ENCODE measurements at regions not wholly inside any gene's neighbourhood (a gene's known extent, or its start where the extent isn't known, plus 50 kb on each side); places are given as distances from the start of the nearest gene placed in this dataset.
"Not testable (repeated sequence)": the region's sequence is repeated elsewhere in the genome, so short reads cannot be mapped to it uniquely, and the experiment has no call there.

DNA sequence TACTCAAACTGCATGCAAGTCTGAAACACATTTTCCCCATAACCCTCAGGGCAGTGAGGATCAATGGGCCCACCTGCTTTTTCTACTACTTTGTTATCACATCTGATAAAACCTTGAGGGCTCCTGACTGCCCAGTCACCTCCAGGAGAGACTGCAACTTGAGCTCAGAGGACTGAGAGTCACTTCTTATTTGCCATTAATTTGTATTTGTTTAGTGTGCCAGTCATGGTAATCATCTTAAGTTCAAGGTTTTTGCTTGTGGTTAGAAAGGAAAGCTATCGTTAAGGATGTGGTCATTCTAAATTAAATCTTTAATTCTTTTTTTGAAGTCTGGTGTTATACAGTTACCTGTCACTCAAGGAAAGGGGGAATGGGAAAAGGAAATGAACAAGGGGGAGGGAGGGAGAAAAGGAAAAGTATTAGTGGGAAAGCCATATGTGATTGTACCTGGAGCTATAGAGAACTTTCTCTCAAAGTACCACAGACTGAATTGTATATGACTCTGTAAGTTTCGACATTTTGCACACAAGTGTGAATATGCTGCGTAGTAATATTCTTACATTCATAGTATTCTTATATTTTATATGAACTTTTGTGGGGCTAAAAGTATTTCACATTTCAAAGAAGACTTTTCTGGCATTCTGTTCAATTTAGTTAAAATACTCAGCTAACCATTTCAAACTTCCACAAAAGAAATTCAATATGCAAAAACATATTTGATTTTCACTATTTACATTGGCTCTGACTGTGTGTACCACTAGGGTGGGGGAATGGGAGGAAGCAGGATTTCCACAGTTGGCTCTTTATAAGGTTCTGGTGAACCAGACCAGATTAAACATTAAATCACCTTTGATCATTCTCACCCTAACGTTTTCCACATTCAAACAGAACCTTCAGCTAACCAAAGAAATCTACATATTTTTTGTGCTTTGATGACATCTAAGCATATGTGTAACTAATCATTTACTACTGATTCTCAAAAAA is 166.5 kb upstream of the ATP11B start:
- DNase-seq (ENCODE audit: low read depth in 2 of 2): no peak

- no peak for DNase-seq (ENCODE audit: low read depth in 2 of 2)
These were observed 164.8 kb upstream of the ATP11B start for GRCh38 chr3:182628531-182628930.

DNA sequence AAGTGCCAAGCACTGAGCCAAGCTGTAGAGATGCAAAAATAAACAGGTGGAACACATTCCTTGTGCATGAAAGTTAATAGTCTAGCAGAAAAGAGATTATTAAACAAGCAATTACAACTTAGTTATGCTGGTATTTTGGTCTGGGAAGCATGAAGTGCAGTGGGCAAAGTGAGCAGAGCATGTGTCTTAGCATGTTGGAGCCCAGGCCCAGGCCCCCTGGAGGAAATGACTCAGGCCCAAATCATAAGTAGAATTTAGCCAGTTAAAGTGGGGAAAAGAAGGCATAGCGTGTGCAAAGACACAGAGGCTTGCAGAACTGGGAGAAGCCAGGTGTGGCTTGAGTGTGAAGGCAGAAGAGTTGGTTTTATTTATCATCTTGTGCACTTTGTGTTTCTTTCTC is 163.8 kb upstream of the ATP11B start:
- no peak for DNase-seq (ENCODE audit: low read depth in 2 of 2)

DNA sequence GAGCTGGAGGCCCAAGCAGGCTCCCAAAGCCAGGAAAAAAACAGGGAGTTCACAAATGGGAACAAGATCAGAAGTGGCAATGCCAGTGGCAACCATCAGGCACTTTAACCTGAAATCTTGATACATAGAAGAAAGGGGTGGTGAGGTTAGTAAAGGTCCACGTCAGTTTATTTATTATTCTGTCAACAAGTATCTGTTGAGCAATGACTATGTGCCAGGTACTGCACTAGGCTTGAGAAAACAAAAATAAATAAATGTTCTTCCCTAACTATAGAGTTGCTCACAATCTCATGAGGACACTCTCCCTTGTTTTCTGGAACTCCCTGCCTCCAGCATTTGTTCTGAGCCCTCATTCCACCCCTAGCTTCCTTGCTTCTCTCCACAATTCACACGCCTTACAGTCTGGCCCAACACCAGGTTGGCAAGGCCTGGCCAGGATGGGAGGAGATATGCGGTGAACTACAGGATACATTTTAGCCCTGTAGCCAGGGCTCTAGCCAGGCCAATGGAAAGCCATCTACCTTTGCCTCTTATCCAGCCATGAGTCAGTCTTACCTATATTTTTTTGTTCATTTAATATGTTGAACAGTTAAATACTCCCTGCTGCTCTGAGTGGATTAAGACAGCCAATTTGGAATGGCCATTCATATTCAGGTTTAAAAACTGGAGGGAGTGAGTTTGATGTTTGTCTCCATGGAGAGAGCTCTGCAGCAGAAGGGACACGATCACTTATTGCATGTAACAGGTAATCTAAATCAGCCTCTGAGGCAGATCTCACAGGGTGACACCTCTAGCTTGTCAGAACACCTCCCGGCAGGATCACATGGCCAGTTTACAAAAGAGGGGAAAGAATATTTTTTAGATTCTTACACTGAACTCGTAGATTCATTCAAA is 161.9 kb upstream of the ATP11B start:
- DNase-seq (ENCODE audit: low read depth in 2 of 2): no peak

GRCh38 chr3:182632077-182632393 is 161.3 kb upstream of the ATP11B start:
- DNase-seq (ENCODE audit: low read depth in 2 of 2): no peak

DNA sequence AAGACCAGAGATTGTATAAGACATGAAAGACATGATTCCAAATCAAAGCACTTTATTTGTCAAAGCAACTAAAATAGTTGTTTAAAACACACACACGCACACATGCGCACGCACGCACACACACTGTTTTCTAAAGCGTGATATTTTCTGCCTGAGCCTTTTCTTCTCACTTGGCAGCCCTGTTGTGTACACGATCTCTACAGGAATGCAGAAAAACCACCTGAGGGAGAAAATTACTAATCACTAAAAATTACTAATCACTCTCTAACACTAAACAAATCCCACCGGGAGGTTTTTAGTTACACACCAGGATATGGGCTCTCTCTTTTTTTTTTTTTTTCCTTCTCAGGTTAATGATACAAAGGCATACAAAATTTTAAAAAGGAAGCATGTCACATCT is 160.1 kb upstream of the ATP11B start:
- DNase-seq (ENCODE audit: low read depth in 2 of 2): no peak

- no peak for DNase-seq (ENCODE audit: low read depth in 2 of 2)
These were observed 156.7 kb upstream of the ATP11B start for GRCh38 chr3:182636646-182637045.

GRCh38 chr3:182637350-182638110 is 155.8 kb upstream of the ATP11B start:
- no peak for DNase-seq (ENCODE audit: low read depth in 2 of 2)

- no peak for DNase-seq (ENCODE audit: low read depth in 2 of 2)
These were observed 149.3 kb upstream of the ATP11B start for GRCh38 chr3:182644013-182644412.

- peak; percentile 34 to 35 for DNase-seq (ENCODE audit: low read depth in 2 of 2)
These were observed 148.4 kb upstream of the ATP11B start for GRCh38 chr3:182644790-182645433.

GRCh38 chr3:182650568-182651128 is 142.7 kb upstream of the ATP11B start:
- no peak for DNase-seq (ENCODE audit: low read depth in 2 of 2)

GRCh38 chr3:182651461-182651860 is 141.8 kb upstream of the ATP11B start:
- no peak for DNase-seq (ENCODE audit: low read depth in 2 of 2)

- not testable (repeated sequence) for DNase-seq (ENCODE audit: low read depth in 2 of 2)
These were observed 140.2 kb upstream of the ATP11B start for GRCh38 chr3:182653065-182653464.

DNA sequence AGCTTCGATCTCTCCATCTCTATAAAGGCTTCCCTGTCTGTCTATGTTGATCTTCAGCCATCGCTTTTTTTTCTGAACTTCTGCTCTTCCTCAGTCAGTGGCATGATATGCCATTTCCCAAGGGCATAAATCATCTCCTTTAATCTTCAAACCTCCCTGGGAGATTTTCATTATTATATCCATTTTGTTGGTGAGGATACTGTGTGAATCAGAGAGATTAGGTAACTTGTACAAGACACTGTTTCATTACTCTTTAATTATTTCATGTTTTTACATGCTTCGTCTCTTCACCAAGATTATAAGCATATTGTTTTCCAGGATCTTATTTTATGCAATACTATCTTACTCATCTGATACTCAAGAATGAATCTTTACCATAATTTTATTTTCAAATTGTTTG is 124.8 kb upstream of the ATP11B start:
- no peak for DNase-seq (ENCODE audit: low read depth in 2 of 2)

DNA sequence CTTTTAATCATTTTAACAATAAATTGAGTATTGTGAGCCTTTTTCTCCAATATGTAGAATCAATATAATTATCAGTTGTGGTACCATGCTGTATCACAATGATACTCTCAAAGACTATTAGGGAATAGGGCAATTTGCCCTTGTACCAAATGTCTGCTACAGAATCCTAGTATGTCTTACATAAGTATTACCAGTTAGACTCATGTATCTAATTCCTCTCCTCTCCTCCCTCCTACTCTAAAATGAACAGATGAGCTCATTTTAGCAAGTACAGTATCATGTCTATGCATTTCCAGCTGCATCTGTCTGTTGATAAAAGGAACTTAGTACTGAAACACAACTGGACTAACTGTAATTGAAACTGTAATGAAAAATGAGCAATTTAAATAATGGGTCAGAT is 124.3 kb upstream of the ATP11B start:
- DNase-seq (ENCODE audit: low read depth in 2 of 2): no peak

- DNase-seq (ENCODE audit: low read depth in 2 of 2): no peak
These were observed 121.8 kb upstream of the ATP11B start for GRCh38 chr3:182671541-182671940.

DNA sequence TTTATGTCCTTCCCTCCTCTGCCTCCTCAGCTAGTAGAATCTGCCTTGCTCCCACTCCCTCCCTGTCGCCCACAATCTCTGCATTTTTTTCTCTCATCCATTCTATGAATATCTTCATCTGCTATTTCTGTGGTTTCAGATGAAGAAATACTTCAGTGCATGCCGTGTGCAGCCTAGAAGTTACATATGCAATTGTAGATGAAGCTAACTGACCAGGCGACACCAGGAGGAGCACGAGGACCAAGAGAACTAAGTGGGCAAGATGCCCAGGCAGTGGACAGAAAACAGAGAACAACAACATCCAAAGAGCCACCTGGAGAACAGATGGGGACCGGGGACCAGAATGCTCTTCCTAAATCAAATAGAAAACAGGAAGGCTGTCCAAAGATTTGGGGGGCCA is 121.4 kb upstream of the ATP11B start:
- no peak for DNase-seq (ENCODE audit: low read depth in 2 of 2)

DNA sequence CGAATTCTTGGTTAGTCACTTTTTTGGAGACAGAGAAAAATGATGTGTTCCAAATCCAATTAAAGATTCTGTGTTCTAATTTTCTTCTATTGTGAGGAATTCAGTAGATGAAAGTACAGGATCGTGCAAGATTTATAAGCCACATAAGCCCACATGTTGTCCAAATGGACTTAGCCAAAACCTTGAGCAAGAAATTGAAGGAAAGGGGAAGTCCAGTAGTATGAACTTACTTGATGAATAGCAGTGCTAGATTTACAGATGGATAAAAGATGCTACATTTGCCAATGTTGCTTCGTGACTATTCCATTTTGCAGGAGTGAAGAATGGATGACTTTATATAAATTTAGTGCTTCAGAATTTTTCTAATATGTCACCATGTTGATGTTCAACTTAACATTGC is 120.0 kb upstream of the ATP11B start:
- no peak for DNase-seq (ENCODE audit: low read depth in 2 of 2)

DNA sequence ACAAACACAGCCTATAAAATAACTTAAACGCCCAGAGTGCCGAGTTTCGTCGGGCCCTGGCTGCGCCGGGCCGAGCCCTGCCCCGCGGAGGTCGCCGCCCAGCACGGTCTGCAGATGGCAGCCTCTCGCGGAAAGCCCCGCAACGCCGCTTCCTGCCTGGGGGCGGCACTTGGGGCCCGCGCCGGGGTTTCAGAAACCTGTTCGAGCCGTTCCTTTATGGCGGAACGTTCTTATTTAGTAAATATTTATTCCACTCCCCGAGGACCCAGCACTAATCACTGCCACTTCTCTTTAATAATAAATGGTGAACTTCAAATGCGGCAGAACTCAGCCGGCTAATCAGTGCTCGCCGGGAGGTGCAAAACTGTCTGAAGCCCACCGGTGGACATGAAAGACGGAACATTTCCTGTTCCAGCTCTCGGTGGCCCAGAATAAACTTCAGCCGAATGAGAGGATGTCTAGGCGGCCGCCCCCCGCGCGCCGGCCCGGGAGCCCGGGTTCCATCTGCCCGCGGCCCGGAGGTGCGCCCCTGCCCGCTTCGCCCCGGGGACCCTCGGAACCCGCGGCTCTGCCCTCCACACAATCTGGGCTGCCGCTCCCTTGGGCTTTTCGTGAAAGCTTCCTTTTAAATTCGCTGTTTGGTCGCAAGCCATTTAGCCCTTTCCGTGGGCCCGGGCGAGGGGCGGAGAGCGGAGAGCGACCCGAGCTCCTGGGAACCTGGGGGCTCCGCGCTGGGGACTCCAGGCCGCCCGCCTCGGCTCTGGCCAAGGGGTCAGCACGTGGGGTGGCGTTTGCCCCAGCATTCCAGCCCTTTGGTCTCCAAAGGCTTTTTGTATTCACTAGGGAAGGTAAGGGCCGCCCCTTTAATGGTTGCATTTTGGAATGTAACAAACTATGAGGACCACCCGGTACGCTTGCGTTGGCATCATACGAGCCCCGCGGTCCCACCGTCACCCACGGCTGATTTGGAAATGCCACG is 110.8 kb upstream of the ATP11B start:
- DNase-seq (ENCODE audit: low read depth in 2 of 2): peak; percentile 28 to 60

DNA sequence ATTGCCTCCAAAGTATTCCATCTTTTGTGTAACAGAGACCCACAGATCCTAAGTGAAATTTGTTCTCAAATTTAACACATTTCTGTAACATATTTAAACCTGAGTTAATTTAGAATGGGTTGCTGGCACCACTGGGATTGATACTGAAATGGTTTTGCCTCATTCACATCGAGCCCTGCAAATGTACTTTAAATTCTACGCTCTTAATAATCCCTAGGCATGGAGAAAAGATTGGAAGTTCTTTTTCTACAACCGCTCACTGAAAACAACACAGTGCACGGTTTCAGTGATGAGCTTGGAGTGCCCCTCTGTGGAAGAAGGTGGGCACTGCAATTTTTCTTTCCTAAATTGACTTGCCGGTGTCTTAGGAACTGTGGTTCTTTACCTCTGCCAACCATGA is 109.9 kb upstream of the ATP11B start:
- peak in 1 of 2 donors; percentile 7 for DNase-seq (ENCODE audit: low read depth in 2 of 2)
